ENCODE measurements at regions not wholly inside any gene's neighbourhood (a gene's known extent, or its start where the extent isn't known, plus 50 kb on each side); places are given as distances from the start of the nearest gene placed in this dataset.

GRCh38 chr1:196071447-196071846 lies 536.8 kb downstream of the KCNT2 start:
- TF ChIP-seq CTCF (IDR thresholded peaks at IDR 0.05; ENCODE audit: insufficient read depth, low read length): no peak
- H3K4me3 ChIP-seq (ENCODE audit: low read depth, low read length): no peak overlapping the region
- DNase-seq (ENCODE audit: low read depth): no peak

DNA sequence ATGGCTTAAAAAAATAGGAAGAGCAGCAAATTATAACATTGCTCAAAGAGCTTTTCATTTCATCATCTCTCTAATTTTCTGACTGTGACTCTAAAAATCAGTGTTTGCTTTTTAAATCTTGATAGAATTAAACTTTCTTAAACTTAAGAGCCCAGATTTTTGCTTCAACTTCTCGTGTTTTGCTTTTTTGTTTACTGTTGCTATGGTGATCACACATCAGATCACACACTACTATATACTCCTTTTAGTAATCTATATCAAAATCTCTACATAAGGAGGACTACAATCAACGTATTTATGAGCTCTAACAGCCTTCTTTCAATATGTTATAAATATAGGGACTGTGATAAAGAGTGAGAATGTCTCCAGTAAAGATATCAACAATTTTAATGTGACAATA lies 537.3 kb downstream of the KCNT2 start:
- TF ChIP-seq CTCF (IDR thresholded peaks at IDR 0.05; ENCODE audit: insufficient read depth, low read length): no peak

GRCh38 chr1:196063952-196064351 lies 544.3 kb downstream of the KCNT2 start:
- TF ChIP-seq CTCF (IDR thresholded peaks at IDR 0.05; ENCODE audit: insufficient read depth, low read length): no peak
- no peak for DNase-seq (ENCODE audit: low read depth)
- no peak overlapping the region for H3K4me3 ChIP-seq (ENCODE audit: low read depth, low read length)

More for the DNA sequence above, 537.3 kb downstream of the KCNT2 start:
- H3K4me3 ChIP-seq (ENCODE audit: low read depth, low read length): no peak overlapping the region
- DNase-seq (ENCODE audit: low read depth): no peak

DNA sequence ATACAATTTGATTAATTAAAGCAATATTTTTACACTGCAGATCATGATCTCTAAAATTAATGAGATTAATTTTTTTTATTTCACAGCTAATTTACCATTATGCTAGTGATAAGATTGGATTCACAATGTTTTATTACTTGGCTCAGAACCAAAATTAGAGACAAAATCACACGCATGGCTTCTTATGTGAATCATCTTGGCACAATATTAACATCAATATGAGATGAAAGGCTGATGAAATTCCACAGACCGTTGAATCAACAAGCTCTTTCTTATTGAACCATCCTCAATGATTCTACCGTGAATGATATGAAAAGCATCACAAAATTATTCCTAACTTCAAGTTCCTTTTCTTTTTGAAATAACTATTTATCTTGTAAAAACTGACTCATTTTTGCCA lies 544.9 kb downstream of the KCNT2 start:
- no peak for TF ChIP-seq CTCF (IDR thresholded peaks at IDR 0.05; ENCODE audit: insufficient read depth, low read length)
- DNase-seq (ENCODE audit: low read depth): peak; percentile 27
- H3K4me3 ChIP-seq (ENCODE audit: low read depth, low read length): no peak overlapping the region

- no peak for DNase-seq (ENCODE audit: low read depth)
- H3K4me3 ChIP-seq (ENCODE audit: low read depth, low read length): no peak overlapping the region
Measured at GRCh38 chr1:196060539-196060938, 547.7 kb downstream of the KCNT2 start.

DNA sequence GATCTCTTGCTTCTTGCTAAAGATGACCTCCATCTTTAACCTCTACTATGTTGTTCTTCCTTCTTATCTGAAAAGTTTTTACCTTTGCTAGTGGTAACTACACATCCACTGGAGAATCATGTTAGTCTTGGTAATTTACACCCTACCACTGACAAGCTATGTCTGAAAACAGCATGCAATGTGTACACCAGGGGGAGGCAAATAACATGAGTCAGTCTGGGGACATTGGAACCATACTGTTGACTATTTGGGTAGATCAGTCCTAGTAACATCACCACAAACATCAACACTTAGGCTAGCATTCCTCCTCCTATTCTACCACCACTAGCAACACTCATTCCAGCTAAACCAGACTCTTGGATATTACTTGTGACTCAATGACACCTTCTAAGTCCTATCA lies 549.0 kb downstream of the KCNT2 start:
- DNase-seq (ENCODE audit: low read depth): no peak
- no peak for TF ChIP-seq CTCF (IDR thresholded peaks at IDR 0.05; ENCODE audit: insufficient read depth, low read length)
- H3K4me3 ChIP-seq (ENCODE audit: low read depth, low read length): no peak overlapping the region

More at GRCh38 chr1:196060539-196060938, 547.7 kb downstream of the KCNT2 start:
- no peak for TF ChIP-seq CTCF (IDR thresholded peaks at IDR 0.05; ENCODE audit: insufficient read depth, low read length)

- no peak overlapping the region for H3K4me3 ChIP-seq (ENCODE audit: low read depth, low read length)
- no peak for TF ChIP-seq CTCF (IDR thresholded peaks at IDR 0.05; ENCODE audit: insufficient read depth, low read length)
- DNase-seq (ENCODE audit: low read depth): no peak
Measured at GRCh38 chr1:196056966-196057365, 551.3 kb downstream of the KCNT2 start.
